GM19351 (cell line): ENCODE measurements at regions not wholly inside any gene's neighbourhood (a gene's known extent, or its start where the extent isn't known, plus 50 kb on each side); places are given as distances from the start of the nearest gene placed in this dataset.
"Not testable (repeated sequence)": the region's sequence is repeated elsewhere in the genome, so short reads cannot be mapped to it uniquely, and the experiment has no call there.

Experiments
- ATAC-seq: cut with Tn5 transposase; IDR thresholded peaks from one replicate; pipeline ENCODE4 v1.9.1; 2021; ENCODE audit warnings: mild to moderate bottlenecking, moderate library complexity; ENCODE audit not compliant: unreplicated experiment

DNA sequence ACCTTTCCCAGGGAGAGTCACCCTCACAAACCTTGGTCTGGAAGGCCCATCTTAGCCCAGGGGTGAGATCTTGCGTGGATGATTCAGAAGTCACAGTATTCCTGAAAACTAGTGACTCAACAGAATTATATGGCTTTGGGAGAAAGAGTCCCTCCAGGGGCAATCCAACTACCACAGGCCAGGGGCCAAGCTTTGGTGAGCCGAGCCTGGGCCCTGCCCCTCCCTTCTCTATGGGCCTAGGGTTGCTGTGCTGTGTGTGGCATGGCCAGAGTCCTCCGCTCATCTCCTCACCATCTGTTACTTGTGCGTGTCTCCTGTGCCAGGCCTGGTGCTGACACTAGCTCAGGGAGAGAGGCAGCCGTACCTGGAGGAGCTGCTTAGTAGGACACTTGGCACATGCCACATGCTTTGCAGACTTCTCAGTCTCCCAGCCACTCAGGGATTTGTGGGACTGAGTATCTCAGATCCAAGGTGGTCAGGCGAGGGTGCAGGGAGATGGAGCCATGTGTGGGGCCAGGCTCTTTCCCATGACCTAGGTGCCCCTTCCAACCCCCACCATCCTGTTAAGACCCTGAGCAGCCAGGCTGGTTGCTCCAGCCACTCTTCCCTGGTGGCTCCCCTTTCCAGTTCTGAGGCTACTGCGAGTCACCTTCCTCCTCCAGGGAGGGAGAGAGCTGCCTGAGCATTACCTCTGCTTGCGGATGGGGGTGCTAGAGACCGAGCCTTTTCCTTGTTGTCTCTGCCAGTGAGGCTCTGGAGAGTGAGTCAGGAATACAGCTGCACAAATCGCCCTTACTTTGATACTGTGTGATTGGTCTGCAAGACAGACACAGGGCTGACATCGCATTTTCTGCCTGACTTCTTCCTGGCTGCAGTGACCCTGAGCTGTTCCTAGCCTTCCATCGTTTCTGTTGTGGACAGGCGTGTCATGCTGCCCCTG lies 94.1 kb downstream of the SLC25A47 start:
- ATAC-seq: no peak

DNA sequence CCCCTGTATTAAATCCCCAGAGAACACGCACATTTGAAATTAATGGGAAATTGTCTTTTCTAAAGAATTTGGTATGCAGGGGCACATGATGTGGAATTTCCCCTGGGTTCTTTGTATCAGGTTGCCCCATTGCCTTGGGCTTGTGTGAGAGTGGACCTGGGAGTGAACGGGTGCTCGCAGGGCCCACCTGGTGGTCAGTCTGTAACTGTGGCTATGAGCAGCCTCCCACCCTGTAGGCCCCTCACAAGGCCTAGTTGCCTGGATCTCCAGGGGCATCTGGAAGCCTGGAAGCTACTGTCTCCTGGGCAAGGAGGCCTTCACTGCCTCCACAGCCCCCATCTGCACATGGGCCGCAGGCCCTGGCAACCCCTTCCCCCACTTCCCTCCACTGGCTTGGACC lies 96.7 kb downstream of the SLC25A47 start:
- no peak for ATAC-seq

DNA sequence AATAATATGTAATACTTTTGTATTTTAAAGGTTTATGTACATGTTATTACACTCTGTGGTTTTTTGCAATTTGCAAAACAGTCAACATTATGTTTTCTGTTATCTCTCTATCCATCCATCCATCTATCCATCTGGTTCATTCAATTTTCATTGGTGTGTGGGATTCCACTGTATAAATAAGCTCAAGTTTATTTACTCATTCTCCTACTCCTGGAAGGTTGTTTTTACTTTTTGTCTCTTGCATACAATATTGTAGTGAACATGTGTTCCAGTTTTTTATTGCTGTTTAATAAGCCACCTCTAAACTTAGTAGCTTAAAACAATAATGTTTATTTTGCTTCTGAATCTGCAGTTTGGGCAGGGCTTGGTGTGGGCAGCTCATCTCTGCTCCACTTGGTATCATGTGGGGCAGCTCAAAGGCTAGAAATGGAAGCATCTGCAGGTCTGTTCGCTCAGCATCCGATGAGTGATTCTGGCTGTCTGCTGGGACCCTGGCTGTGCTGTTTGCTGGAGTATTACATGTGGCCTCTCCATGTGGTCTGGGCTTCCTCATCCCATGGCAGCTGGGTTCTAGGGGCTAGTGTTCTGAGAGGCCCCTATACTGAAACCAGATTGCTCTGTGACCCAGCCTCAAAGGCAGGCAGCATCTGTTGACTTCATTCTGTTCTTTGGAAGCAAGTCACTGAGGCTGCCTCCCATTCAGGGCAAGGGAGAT lies 98.8 kb downstream of the SLC25A47 start:
- ATAC-seq: no peak

DNA sequence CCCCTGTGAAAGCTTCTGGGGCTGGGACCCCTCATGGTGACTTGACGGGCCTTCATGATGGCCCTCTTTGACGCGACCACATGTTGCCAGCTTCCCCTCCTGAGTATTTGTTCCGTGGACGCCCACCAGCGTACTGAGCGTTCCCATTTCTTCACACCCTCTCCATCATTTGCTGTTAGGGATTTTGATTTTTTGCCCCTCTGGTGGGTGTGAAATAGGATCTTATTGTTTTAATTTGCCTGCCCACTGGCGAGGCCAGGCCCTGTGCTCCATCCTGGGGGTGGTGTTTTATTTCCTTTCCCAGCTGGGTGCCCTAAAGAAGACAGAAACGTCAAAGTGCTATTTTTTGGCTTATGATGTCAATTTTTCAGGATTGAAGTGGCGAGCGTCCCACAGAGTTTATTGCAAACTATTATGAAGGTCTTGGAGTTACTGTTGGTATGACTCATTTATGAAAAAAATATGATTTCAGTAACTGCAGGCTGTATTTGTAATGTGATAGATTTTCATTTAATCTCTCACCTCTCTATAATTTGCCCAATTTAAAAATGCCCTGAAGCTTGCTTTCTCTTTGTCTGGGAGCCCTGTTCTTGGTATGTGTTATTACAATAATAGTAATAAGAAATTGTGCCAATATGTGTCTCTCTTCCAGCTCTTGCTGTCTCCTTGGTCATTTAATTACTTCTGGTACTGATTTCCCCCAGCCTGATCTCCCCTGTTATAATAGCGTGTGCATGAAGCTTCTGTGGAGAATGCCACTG lies 99.6 kb downstream of the SLC25A47 start:
- ATAC-seq: no peak

DNA sequence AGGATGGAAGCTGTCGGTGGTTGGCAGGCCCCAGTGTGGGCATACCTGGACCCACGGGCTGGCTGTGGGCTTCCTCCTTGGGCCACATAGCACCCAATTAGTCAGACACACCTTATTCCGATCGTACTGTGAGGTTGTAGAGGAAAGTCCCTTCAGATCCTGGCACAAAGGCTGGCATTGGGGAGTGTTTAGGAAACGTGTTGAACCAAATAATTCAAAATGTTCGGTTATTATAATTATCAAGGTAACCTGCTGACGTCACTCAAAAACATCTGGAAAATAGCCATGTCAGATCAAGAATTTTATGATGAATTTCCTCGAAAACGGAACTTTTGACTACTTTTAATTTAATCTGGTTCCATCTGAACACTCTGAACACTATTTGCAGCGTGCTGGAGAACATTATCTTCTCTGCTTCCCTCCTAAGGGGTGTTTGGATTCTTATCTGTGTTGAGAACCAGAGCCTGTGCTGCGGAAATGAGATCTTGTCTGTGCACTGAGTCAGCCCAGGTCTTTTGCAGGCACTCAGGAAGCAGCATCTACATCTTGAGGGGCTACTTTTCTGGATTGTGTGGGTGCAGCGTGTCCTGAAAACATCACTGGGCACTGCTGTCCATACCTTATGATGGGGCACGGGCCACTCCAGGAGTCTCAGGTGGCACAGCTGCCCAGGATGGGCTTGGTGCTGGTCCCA lies 100.3 kb downstream of the SLC25A47 start:
- no peak for ATAC-seq

DNA sequence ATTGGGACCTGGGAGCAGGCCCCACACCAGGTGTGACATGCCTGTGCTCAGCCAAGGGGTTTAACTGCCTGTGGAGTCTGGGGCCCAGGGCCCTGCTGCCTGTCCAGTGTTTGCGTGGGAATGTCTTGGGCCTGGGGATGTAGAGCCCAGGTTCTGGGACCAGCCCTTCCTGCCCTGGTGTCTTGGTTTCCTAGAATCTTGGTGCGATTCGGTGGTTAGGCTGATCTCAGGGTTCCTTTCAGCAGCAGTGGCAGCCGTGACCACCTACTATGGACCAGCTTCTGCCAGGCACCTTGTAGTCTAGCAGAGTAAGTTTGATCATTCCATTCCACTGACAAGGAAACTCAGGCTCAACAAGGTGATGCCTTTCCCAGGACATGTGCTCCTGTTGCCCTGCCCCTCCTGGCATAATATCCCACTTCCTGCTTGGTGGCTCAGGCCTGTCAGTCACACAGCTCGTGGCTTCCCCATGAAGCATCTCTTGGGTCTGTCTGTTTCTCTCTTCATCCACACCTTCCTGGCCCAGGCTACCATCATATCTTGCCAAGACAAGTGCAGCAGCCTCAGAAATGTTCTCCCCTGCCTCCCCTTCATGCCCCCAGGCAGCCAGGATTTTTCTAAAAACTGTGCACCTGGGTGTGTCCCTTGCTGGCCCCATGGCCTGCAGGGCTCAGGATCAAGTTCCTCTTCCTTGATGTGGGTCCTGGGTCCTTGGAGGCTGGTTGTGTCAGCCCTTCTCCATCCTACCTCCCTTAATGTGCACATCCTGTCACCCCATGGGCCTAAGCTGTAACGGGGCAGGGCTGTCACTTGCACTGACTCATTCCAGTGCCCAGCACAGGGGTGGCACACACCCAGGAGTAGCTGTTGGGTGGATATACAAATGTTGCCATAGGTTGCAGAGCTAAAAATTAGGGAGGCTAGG lies 101.6 kb downstream of the SLC25A47 start:
- ATAC-seq: no peak

DNA sequence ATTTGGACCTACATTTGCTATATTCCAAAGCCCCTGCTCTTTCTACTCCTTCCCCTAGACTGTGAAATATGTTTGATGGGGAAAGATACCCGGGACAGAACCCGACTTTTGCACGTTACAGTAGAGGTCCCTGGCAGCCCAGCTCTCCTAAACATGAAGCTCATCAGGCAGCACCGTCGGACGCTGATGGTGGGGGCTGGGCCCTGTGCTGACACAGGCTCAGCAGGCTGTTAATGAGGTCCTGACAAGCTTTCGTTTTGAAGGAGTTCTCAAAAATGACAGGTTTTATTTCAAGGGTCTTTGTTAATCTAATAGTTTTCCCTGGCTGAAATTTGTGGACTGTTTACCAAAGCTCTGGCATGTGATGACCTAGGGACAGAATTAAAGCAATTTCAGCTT lies 102.3 kb downstream of the SLC25A47 start:
- ATAC-seq: no peak

DNA sequence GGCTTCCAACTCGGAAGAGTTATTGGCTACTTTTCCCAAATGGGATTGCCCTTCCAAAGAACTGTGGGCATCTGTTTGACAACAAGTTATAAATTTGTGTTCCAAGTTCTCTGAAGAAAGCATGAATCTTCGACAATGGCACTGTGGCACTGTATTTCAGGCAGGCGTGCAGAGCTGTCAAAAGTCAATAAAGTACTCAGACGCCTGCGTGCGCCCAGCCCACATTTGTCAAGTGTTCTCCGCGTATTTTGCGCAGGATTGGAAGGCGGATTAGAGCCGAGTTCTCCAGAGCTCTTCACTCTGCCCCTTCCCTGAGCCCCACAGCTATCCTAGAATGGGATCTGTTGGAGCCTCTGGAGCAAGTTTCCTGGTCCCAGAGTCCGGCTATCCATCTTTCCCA lies 103.2 kb downstream of the SLC25A47 start:
- no peak for ATAC-seq

DNA sequence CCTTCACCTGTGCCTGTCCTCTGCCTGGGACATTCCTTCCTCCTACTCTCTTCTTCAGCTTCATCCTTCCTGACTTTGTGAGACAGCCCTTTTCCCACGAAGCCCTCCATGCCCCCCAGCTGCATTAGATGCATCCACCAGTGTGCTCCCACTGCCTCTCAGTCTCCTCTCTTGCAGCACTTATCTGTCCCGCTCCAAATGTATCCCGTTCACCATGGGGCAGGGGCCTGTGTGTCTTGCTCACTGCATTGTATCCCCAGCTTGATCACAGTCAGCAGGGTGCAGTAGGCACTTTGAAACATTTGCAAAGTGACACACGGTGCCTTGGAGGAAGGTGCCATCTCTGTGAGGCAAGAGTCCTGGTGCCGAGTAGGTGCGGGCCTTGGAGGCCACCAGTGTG lies 104.0 kb downstream of the SLC25A47 start:
- ATAC-seq: no peak

DNA sequence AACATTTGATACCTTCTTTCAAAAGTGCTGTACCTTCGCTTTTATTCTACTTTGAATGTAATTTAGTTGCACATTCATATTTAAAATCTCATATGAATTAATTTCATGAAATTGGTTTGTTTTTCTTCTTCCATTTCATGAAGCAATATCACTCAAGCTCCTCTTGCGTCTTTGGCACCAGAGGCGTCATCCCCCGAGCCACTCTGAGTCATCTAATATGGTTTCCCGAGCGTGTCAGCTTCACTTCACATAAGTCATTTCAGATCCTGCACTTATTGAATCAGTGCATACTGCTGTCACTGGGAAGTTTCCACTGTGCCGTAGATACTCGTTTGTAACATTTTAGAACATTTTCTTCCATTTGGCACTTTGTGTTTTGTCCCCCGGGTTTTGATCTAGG lies 105.6 kb downstream of the SLC25A47 start:
- no peak for ATAC-seq

DNA sequence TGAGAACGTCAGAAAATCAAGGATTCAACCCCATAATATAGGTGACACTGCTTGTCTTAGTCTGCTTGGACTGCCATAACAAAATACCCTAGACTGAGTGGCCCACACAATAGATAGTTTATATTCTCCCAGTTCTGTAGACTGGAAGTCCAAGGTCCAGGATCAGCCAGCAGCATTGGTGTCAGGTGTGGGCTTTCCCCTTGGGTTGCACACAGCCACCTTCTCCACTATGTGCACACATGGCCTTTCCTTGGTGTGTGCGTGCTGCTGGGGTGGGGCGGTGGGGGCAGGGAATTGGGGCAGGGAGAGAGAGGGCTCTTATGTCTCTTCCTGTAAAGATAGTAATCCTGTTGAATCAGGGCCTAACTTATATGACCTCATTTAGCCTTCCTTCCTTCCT lies 106.4 kb downstream of the SLC25A47 start:
- no peak for ATAC-seq

DNA sequence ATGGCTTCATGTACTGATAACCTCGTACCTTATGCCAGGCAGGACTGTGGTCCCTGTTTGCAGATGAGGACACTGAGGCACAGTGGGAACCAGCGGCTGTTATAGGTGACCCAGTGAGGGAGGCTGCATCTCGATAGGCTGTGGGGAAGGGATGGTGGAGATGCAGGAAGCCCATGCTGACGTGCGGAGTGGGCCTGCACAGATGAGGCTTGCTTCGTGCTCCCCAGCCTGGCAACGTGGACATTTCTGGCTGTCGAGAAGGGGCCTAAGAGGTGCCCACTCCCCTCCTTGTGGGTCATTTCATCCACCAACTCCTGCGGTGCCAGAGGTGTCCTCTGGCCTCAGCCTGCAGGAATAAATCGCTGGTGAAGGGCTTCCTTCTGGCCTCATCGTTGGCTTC lies 107.4 kb downstream of the SLC25A47 start:
- ATAC-seq: no peak

DNA sequence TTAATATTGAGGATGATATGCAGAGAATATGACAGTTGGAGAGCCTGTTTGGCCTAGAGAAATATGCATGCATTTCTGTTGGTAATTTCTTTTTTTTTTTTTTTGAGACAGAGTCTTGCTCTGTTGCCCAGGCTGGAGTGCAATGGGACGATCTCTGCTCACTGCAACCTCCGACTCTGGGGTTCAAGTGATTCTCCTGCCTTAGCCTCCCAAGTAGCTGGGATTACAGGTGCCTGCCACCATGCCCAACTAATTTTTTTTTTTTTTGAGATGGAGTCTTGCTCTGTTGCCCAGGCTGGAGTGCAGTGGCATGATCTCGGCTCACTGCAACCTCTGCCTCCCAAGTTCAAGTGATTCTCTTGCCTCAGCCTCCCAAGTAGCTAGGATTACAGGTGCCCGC lies 108.3 kb downstream of the SLC25A47 start:
- ATAC-seq: not testable (repeated sequence)

DNA sequence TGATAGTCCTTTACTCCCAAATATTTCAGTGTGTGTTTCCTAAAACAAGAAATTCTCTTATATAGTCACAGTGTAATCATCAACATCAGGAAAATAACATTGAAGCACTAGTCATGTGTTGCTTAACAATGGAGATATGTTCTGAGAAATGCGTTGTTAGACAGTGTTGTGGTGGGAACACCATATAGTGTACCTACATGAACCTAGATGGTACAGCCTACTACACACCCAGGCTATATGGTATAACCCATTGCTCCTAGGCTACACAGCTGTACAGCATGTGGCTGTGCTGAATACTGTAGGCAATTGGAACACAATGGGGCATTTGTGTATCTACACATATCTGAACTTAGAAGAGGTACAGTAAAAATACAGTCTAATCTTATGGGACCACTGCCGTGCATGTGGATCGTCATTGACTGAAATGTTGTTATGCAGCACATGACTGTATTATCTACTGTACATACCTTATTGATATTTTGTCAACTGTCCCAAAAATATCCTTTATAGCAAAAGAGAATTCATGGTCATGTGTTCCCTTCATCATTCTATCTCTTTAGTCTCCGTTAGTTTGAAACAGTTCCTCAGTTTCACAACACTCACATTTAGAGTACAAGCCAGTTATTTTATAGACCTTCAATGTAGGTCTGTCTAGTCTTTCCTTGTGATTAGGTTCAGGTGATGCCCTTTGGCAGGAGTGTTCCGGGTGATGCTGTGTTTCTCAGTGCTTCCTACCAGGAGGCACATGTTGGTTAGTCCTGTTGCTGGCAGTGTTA lies 109.7 kb downstream of the SLC25A47 start:
- no peak for ATAC-seq

DNA sequence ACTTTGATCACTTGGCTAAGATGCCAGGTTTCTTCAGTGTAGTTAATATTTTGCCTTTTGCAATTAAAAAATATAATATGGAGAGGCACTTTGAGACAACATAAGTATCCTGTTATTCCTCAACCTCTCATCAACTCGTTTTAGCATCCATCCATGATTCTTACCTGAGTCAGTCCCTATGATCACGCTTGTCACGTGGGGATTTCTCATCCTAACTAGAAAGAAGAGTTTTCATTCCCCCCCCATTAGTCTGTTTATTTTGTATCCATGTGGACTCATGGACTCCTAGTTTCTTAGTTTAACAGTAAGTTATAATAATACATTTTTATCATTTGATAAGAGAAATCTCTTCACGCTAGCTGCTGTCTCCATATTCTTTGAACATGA lies 110.3 kb downstream of the SLC25A47 start:
- ATAC-seq: no peak

DNA sequence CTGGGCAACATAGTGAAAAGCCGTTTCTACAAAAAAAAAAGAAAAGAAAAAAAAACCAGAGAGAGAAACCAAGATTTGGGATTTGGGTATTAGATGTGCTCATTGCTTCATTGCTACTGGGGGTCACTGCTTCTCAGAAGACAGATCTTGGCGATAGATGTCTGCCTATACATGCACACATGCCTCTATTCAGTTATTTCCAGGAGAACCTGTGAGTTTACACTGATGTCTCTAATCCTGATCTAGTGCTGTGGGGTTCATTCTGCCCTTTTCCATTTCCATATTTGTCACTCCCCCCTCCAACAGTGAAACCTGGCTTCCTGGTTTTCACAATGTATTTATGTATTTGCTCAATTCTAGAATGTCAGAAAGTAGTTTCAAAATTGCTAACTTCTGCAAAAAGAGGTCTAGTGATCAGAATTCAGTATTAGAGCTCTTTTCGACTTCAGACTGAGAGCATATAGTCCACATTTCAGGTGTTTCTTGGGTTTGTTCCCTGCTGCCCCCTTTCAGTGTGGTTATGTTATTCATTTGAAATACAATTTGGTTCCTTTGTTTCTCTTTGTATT lies 111.0 kb downstream of the SLC25A47 start:
- ATAC-seq: no peak

DNA sequence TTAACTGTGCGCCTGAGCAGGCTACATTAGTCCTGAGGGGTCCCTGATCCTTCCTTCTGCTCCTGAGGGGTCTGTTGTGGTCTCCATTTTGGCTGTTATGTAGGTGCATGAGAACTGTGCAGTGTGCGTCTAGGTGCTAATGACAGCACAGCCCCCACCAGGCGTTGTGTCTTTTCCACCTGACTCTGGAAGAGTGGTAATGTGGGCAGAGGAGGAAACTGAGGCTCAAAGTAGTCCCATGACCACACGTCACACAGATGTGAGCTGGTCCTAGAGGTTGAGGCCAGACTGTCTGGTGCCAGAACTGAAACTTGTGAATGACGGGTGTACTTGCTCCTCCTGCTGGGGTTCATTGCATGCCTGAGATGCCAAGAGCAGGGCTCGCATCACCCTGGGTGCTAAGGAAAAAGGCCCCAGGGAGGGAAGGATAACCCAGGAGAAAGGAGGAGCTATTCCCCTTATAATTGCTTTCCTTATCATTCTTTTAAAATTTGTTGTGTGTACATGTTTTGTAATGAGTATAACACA lies 111.8 kb downstream of the SLC25A47 start:
- no peak for ATAC-seq

DNA sequence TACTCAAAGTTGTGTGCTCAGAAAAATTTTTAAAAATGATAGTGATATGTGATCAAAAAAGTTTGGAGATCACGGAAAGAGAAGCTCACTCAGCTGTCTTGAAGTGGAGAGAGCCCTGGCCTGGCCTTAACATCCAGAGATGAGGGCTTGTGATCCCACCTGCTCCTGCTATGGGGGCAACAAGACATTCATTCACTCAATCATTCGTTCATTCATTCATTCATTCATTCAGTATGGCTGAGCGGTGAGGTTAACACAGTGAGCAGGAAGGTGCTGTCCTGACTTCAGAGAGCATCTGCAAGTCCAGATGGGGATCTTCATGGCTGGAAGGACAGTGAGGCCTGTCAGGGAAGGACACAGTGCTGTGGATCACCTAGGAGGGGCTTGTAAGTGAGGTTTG lies 112.3 kb downstream of the SLC25A47 start:
- no peak for ATAC-seq
